GM21619 (cell line): ENCODE measurements at regions not wholly inside any gene's neighbourhood (a gene's known extent, or its start where the extent isn't known, plus 50 kb on each side); places are given as distances from the start of the nearest gene placed in this dataset.

Experiments used
- ATAC-seq: cut with Tn5 transposase; IDR thresholded peaks from one replicate; pipeline ENCODE4 v1.9.1; 2021; ENCODE audit not compliant: unreplicated experiment

DNA sequence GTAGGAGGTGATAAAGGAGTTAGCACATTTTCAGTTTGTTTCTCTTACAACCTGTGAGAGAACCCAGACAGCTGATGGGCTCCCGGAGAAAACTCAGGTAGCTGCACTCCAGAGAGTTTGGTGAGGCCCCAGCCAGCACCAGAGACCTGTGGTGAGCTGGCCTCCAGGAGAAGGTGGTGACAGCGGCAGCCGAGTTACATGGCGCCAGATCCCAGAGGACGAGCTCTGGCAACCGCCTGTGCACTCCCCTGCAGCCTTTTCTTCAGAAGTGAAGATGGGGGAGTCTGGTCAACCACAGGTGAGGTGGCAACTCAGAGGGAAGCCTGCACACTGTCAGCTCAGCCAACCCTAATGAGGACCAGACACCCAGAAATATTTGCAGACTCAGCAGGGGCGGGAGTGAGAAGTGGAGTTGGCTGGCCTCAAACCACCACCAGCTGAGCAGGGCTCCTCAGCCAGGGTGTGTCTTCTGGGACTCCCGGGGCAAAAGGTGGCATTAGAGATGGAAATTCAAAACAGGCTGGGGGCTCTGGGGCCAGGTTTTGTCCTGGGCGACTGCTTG is 209.7 kb downstream of the SETD4 start:
- ATAC-seq = no peak

DNA sequence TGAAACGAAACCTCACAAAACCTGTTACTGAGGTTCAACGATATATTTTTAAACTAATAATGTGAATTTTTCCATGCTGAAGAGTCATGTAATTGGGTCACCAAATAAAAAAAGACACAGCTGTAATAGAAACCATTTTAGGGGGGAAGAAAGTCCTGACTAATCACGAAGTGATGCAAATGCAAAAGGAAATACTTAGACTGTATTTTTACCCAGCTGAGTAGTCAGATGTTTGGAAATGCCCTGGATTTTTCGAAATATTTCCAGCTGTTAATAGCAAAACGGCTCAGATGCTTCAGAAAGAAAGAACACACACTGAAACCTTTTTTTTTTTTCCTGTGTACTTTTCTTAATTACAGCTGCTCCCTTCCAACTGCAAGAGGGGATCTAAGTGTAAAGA is 210.3 kb downstream of the SETD4 start:
- no peak for ATAC-seq

DNA sequence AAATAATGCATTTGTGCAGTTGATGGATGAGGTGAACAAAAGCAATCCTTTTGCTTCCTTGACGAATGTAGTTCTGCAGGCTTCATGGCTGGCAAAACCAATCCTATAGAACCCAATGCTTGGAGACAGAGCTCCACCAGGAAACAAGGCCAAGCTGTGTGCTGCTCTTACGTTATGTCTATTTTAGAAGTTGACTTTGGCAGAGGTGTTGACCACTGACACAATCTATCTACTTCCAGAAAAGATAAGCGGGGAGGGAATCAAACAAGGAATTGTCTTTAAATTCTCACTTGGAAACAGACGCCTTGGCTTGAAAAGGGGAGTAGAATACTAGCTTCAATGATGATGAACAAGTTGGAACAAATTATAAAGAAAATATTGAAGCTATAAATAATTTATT is 211.2 kb downstream of the SETD4 start:
- no peak for ATAC-seq

DNA sequence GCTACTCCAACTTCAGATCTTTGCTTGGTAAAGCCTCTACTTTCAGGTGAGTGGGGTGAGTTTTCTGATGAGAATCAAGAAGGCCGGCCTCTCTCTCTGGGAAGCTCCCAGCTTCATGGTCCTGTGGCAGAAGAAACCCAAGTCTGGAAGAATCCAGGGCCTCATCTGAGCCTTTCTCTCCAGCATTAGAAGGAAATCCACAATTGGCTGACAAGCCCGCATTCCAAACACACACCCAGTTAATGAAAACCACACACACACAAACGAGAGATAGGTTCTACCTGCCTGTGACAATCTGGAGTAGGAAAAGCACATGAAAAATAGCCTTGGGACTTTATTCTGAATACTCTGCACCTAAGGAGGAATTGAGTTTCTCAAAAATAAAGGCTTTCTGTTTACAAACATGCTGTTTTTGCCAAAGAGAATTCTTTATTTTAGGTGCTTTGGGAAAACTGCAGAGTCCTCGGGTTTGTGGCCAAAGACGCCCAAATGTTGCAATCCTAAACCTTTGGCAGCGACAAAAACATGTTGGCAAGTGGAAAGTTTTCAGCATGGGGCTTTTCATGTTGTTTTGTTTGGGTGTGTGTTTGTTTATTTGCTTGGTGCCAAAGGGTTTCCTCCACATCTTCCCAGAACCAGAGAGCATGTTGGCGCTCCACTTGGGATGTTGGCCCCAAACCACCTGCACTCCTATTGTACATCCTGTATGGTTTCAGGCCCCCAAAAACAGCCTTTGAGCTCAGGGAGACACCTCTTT is 216.2 kb downstream of the SETD4 start:
- no peak for ATAC-seq

DNA sequence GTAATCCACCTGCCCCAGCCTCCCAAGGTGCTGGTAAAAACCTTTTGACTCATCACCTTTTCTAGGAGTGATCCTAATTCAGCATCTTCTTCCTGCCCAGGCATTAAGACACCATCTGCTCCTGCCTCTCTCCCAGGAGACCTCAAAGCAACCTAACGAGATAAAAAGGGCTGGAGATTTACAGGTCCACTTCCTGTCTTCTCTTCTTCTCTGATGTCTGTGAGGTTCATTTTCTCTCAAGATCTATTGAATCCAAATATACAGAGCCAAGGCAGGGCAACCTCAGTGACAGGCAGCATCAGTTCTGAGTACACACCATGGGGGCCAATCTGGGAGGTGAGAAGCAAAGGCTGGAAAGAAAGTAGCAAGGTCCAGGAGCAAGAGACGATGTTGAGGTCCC is 219.4 kb downstream of the SETD4 start:
- no peak for ATAC-seq

DNA sequence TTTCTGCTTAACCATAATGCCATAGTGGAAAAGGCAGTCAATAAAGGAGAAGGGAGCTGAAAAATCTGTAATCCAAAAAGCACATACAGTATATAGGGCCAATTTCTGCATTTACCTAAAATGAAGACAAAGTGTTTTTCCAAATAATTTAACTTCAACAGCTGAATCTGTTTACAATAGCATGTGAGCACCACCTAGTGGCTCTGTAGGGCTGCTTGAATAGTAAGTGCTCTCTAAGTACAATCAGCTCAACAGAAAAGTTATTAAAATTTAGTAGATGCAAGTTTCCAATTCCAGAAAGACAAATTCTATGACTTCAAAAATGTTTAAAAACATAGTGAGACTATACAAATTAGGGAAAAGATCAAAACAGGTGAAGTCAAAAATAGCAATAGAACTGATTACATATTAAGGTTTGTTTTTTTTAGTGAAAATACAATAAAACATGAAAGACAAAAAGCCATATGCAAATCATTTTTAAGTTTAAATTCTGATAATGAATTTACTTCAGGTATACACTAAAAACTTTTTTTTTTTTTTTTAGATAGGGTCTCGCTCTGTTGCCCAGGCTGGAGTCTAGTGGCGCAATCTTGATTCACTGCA is 220.0 kb downstream of the SETD4 start:
- no peak for ATAC-seq

DNA sequence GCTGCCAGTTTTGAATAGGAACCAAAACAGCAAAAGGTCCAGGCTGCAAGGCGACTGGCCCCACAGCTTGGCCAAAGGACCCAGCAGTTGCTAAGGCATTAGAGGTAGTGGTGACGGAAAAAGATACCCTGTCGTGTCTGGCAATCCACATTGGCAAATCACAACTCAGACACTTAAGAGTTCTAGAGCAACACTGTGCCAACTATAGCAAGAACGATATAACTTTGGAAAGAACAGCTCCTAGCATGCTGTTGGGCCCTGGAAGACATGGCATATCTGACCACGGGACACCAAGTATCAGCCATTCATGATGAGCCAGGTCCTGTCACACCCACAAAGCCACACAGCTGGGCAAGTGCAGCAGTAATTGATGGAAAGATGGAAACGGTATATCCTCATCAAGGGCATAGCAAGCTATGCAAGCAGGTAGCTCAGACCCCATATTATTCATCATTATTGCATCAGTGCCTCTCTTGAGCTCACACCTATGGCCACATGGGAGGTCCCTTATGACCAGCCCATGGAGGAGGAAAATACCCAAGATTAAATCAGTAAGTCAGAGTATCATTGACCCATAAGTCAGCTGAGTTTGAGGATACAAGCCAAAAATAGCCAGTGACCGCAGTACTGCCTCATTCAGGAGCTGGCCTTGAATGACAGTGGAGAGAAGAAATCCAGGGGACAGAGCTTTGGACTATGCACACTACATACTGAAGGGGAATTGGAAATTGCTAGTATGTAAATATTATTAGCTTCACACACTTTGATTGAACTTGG is 221.2 kb downstream of the SETD4 start:
- ATAC-seq = no peak

DNA sequence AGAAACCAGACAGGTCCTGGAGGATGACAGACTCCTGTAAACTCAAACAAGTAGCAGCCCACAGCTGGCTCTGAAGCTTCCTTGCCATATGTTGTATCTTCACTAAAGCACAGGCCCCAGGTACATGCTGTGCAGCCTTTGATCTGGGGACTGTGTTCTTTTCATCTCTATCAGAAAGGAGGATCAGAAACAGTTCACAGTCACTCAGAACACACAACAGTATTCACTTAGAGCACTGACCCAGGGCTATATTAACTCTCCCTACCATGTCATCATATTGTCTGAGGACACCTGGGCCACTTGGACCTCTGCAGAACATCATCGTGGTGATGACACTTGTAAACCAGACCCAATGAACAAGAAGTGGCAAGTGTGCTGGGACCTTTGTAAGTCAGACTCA is 222.0 kb downstream of the SETD4 start:
- ATAC-seq = no peak

DNA sequence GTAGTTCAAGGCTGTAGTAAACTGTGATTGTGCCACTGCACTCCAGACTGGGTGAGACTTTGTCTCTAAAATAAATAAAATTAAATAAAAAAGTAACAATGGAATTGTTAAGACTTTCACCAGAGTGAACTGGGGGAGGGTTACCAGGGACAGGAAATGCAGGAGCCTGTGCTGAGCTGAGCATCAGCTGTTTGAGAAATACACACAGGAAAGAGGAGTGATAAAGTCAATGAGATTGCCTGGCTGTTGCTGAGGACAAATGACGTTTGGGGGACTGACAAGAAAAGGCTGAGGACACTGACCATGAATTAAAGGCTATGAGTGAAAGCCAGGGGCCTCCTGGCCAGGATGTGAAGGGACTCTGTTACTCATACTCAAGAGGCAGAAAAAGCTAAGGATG is 226.3 kb downstream of the SETD4 start:
- no peak for ATAC-seq

DNA sequence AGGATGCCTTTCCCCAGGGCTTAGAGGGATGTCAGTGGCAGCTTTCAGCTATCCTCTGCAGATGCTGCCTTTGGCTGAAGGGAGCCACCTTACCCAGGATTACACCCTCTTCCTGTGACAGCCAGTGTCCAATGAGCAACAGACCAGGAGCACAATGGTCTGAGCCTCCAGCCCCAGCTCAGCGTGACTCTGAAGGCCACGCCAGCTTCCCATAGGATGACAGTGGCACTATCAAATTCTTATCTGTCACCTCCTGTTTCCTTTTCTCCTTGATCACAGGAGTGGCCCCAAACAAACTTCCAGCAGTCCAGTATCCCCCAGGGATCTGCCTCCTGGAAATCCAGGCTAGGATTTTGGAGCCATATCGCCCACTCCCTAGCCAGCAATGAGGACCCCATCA is 226.9 kb downstream of the SETD4 start:
- ATAC-seq = no peak

DNA sequence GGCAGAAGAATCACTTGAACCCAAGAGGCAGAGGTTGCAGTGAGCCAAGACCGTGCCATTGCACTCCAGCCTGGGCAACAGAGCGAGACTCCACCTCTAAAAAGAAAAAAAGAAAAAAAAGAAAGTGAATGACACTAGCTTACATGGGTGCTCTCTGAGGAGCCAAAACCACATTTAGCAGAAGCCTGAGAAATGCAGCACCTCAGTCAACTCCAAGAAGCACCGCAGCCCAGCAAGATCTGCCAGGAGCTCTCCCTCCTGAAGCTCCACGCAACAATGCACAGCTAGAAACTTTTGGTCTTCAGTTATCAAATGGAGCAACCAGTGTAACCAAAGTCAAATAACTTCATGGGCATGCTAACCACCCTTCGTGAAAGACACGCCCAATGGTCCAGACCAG is 229.1 kb downstream of the SETD4 start:
- no peak for ATAC-seq

DNA sequence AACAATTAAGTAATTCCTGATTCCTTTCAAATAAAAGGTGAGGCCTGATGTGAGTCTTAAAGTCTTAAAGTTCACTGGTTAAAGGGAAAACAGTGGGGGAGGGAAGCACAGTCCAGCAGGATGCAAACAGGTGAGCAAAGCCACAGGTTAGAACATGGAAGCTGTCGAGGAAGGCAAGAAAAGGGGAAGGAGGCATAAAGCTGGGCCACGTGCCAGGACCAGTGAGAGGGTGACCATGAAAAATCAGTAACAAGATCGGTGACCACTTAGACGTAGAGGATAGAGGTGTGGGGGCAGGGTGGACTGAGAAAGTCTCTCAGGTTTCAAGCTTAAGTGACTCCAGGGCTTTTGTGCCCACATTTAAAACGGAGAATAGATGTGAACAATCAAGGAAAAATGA is 231.3 kb downstream of the SETD4 start:
- ATAC-seq = no peak

DNA sequence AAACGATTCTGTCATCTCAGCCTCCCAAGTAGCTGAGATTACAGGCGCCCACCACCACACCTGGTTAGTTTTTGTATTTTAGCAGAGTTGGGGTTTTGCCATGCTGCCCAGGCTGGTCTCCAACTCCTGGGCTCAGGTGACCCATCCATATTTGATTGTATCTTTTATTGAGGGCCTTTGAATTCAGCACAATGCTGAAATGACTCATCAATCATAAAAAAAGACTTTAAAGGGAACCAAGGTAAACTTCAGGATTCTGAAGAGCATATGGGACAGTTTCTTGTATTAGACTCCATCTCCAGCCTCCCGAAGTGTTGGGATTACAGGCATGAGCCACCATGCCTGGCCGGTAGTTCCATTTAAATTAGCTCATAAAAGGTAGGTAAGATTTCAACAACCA is 232.2 kb downstream of the SETD4 start:
- no peak for ATAC-seq

DNA sequence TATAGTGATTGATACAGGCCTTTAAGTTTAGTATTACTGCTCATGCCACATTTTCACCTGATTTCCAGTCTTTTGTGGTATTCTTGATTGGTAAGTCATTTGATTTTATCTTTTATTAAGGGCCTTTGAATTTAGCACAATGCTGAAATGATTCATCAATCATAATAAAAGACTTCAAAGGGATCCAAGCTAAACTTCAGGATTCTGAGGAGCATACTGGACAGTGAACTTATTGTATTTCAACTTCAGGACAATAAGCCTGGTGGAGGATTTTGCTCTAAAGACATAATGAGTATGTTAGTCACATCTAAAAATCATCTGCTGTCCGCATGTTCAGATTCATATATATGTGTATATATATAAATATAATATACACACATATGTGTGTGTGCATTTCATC is 233.3 kb downstream of the SETD4 start:
- no peak for ATAC-seq

DNA sequence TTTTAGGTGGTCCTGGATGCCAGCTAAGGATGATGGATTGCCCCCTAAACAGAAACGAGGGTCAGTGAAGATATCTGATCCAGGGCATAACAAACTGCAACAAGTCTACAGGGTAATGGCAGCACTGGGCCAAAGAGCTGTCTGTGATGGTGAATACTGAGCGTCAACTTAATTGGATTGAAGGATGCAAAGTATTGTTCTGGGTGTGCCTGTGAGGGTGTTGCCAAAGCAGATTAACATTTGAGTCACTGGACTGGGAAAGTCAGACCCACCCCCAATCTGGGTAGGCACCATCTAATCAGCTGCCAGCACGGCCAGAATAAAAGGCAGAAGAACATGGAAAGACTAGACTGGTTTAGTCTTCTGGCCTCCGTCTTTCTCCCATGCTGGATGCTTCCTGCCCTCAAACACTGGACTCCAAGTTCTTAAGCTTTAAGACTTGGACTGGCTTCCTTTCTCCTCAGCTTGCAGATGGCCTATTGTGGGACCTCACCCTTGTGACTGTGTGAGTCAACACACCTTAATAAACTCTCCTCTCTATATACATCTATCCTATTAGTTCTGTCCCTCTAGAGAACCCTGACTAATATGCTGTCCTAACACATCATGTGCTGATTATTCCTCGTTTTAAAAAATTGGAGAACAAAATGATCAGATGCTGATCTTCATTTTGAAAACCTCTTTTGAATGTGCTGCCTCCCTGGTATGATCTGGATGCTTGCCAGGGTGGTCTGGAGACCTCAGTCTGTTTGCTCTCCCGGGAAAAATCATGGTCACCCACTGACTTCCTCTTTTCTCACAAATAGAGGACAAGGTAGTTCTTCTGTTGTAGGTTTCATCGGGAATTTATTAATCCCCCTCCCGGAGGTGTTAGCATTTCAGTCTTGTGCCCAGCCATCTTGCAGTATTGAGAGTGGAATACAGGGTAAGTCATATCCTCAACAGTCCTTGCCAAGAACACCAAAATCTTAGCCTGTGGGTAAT is 234.7 kb downstream of the SETD4 start:
- ATAC-seq = no peak

DNA sequence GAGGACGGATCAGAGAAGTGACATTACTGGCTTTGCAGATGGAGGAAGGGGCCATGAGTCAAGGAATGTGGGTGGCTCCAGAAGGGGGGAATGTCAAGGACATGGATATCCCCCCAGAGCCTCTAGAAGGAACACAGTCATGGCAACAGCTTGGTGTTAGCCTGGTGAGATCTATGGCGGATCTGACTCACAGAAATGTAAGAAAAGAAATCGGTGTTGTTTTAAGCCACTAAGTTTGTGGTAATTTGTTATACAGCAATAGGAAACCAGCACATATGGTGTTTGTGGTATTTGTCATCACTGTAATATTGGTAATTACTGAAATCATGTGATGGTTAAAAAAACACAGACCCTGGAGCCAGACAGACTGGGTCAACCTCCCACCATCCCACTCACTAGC is 236.2 kb downstream of the SETD4 start:
- no peak for ATAC-seq

DNA sequence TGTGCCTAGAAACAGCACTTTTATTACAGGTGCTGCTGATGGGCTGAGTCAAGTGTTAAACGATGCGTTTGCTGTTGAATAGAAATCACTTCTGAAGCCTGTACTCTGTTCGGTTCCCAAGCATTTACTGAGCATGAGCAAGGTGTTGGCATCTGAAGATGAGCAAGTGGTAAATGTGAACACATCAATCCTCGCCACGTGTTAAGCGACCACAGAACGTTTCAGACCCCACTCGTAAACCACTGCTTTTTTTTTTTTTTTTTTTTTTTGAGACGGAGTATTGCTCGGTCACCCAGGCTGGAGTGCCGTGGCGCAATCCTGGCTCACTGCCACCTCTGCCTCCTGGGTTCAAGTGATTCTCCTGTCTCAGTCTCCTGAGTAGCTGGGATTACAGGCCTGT is 241.2 kb downstream of the SETD4 start:
- no peak for ATAC-seq

DNA sequence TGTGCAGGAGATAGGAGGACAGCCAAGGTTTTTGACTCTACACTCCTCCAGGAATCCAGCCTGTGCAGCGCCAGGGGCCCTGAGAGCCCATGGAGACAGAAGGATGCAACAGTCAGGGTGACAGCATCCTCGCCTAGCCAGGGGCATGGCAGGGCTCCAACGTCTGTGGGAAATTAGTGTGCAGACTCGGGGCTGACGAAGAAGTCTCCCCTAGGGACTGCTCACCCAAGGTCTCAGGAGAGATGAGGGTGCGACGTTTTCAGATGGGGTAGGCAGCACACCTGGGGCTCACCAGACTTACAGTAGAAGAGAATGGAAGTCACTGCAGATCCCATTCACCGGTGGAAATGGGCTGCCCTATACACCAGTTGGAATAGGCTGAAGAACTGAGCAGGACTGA is 241.7 kb downstream of the SETD4 start:
- no peak for ATAC-seq

DNA sequence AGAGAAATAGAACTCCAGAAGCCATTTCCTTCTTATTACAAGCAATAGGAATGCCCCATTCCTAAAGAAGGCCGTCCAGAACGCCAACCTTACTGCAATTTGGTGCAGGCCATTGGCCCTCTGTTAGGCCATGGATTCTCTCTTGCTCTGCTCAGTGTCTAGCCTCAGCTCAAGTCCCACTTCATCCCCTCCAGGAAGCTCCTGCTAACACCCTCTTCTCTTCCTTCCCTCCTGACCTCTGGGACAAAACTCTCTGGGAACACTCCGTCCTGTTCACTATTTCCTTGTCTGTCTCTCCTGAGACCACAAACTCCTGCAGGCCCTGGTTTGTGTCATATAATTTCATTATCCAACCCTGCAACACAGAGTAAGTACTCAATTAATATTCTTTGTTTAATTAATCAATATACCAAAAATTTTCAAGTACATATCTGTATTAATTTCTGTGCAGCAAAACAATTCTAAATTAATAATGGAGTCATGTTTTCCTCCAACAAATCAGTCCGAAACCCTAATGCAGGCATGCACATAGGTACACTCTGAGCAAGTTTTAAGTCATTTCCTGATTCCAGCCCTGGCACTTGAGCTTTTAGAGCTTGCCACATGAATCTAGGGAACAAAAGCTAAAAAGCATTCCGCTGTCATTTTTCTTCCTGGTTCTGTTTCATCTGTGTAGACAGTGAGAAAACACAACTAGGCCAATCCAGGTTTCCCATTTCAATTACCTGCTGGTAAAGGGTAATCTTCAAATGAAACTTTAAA is 245.3 kb downstream of the SETD4 start:
- no peak for ATAC-seq

DNA sequence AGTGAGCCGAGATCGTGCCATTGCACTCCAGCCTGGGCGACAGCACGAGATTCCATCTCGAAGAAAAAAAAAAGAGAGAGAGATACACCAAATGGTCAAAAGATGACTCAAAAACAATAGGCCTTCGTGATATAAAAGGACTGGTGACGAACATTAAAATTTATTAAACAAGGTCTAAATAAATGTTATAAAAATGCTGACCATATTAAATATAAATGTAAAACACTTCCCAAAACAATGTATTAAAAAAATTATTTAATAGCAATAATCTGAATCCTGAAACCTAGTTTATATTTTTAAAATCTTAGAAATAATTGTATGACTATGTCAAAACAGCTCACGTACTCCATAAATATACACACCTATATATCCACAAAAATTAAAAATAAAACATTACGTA is 247.6 kb downstream of the SETD4 start:
- no peak for ATAC-seq
